HFF-Myc (cell line): ENCODE measurements at regions not wholly inside any gene's neighbourhood (a gene's known extent, or its start where the extent isn't known, plus 50 kb on each side); places are given as distances from the start of the nearest gene placed in this dataset.

Source experiments
- DNase-seq: peaks from one replicate; pipeline ENCODE4 v3.0.0-alpha.2; 2011; ENCODE audit warnings: low read depth; ENCODE audit errors: extremely low read depth
- H3K4me3 ChIP-seq: replicated peaks from 2 replicates; pipeline ENCODE4 v1.5.1; 2011; ENCODE audit warnings: low read depth, mild to moderate bottlenecking, control low read depth, low read length
- CTCF ChIP-seq: IDR thresholded peaks from 2 replicates; pipeline ENCODE4 v1.5.1; 2012; ENCODE audit warnings: mild to moderate bottlenecking, low read depth, low read length, control low read depth; ENCODE audit errors: missing control alignments

- no peak overlapping the region for H3K4me3 ChIP-seq
- no peak for DNase-seq
- TF ChIP-seq CTCF: no peak
Observed at GRCh38 chr10:61136139-61136538, 192.2 kb upstream of the RHOBTB1 start.

- H3K4me3 ChIP-seq: no peak overlapping the region
- no peak for DNase-seq
- no peak for TF ChIP-seq CTCF
Observed at GRCh38 chr10:61135276-61135721, 191.3 kb upstream of the RHOBTB1 start.

GRCh38 chr10:61130366-61130765 is 186.4 kb upstream of the RHOBTB1 start:
- H3K4me3 ChIP-seq: no peak overlapping the region
- no peak for TF ChIP-seq CTCF
- DNase-seq: no peak

- H3K4me3 ChIP-seq: no peak overlapping the region
- DNase-seq: no peak
- TF ChIP-seq CTCF: no peak
Observed at GRCh38 chr10:61128196-61128595, 184.2 kb upstream of the RHOBTB1 start.

- H3K4me3 ChIP-seq: no peak overlapping the region
- DNase-seq: no peak
- no peak for TF ChIP-seq CTCF
Observed at GRCh38 chr10:61125560-61126170, 181.7 kb upstream of the RHOBTB1 start.

GRCh38 chr10:61124756-61125530 is 181.0 kb upstream of the RHOBTB1 start:
- H3K4me3 ChIP-seq: no peak overlapping the region
- no peak for DNase-seq
- TF ChIP-seq CTCF: no peak

GRCh38 chr10:61120805-61121204 is 176.8 kb upstream of the RHOBTB1 start:
- no peak for DNase-seq
- no peak overlapping the region for H3K4me3 ChIP-seq
- TF ChIP-seq CTCF: no peak
